ENCODE measurements at regions not wholly inside any gene's neighbourhood (a gene's known extent, or its start where the extent isn't known, plus 50 kb on each side); places are given as distances from the start of the nearest gene placed in this dataset.

GRCh38 chr4:129561280-129561679, 465.3 kb downstream of the C4orf33 start:
- no peak for DNase-seq

DNA sequence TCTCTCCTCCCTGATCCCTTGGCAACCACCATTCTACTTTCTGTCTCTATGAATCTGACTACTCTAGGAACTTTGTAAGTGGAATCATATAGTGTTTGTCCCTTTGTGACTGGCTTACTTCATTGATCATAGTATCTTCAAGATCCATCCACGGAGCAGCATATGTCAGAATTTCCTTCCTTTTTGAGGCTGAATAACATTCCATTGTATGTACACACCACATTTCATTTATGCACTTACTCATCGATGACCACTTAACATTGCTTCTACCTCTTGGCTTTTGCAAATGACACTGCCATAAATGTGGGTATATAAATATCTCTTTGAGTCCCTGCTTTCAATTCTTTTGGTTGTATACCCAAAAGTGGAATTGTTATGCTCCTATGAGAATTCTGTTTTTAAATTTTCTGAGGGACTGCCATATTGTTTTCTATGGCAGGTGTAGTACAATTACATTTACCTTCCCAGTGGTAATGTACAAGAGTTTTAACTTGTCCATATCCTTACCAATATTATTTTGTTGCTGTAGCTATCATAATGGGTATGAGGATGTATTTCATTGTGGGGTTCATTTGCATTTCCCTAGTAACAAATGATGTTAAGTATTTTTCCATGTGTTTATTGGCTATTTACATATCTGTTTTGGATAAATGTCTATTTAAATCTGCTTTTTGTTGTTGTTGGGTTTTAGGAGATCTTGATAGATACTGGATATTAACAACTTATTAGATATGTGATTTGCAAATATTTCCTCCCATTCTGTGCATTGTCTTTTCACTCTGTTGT, 466.1 kb downstream of the C4orf33 start:
- no peak for DNase-seq

DNA sequence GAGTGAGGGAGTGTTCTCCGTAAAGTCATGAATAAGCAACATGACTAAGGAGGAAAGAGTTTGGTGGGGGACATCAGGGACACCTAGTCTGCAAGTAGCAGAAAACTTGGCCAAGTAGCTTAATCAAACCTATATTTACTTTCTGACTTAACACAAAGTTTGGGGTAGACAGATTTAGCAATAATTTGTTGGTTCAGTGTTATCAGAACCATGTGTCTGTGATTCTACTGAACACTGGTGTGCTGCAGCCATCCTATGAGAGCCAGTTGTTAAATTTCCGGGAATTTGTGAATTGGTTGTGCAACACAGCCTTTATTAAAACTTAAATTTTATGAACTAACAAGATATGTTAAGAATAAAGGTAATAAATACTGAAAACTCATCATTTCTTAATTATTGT, 469.3 kb downstream of the C4orf33 start:
- no peak for DNase-seq

- no peak for DNase-seq
These were observed 474.4 kb downstream of the C4orf33 start for GRCh38 chr4:129570326-129570725.

GRCh38 chr4:129578336-129578735, 482.4 kb downstream of the C4orf33 start:
- DNase-seq, result no peak

GRCh38 chr4:129581305-129581704, 485.4 kb downstream of the C4orf33 start:
- DNase-seq, result no peak

DNA sequence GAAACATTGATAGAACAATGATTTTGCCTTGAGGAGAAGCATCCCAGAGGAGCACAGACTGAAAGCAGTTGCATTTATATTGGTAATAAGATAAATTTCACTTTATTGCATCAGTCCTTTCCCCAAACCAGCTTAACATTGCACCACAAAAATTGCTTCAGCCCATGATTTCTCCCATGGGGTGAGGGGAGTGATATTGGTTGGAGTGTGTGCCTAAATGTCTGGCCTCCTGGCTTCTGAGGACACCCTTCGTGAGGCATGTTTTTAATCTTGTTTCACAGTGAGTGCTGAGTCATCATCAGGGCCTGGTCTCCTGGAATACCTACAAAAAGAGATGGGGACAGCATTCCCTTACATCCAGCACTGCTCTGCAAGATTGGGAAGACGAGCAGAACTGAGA, 487.9 kb downstream of the C4orf33 start:
- DNase-seq, result no peak

GRCh38 chr4:129598582-129598981, 502.6 kb downstream of the C4orf33 start:
- DNase-seq, result no peak

DNA sequence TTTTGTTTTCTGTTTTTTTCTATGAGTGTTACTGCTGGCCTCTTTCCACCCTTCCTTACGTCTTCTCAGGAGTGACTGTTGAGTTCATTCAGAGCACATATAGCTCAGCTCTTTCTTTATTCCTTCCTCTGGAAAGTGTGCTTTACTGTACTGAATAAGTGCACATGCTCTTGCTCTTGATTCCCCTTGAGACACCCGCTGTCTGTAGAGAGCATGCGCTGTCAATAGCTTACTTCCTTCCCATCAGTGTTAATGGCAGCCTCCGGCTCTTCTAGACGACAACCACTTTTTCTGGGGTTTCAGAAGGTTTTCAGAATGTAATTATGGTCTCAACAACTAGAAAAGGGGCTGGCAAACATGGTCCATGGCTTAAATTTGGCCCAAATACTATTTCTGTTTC, 504.9 kb downstream of the C4orf33 start:
- no peak for DNase-seq

DNA sequence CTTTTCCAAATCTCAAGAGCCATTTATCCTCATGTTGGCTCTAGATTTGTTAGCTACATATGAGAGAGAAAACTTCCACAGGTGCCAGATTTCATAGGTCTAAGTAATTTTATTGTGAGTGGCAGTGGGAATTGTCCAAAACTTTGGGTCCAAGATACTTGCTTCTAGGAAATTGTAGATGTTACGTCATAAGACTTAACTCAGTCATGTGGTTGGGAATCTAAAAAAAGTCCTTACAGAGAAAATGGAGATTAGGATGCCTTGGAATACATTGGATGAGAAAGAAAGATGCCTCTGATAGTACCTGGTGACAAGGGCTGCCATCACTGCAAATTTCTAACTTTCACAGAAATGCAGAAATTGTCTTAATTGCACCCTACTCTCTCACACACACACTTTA, 506.5 kb downstream of the C4orf33 start:
- no peak for DNase-seq

DNA sequence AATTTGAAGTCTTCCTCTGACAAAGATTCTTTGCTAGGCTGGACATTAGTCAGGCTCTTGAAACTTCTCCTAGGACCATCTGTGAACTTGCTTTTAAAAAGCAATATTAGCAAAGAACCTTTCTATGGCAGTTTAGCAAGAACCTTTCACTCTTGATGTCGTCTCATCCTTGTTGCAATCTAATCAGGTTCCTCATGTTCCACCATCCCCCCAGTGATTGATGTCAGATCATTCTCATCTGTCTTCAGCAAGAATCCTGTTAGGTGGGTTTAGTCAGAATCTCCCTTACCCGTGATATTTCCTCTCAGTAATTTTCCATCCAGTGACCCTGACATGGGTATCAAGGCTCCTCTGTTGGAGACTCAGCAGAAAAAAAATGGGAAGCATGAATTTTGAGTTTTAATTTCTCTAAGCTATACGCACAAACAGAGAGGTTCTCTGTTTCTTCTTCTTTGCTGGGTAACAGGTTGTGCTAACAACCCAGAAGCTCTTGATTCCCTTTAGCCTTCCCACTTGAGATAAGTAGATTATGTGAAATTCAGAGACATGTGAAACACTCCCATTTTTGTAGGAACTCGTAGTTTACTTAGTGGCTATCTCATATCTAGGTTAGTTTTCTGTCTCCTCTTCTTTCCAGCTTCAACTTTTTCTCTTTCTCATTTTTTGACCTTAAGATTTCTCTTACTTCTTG, 507.4 kb downstream of the C4orf33 start:
- no peak for DNase-seq

DNA sequence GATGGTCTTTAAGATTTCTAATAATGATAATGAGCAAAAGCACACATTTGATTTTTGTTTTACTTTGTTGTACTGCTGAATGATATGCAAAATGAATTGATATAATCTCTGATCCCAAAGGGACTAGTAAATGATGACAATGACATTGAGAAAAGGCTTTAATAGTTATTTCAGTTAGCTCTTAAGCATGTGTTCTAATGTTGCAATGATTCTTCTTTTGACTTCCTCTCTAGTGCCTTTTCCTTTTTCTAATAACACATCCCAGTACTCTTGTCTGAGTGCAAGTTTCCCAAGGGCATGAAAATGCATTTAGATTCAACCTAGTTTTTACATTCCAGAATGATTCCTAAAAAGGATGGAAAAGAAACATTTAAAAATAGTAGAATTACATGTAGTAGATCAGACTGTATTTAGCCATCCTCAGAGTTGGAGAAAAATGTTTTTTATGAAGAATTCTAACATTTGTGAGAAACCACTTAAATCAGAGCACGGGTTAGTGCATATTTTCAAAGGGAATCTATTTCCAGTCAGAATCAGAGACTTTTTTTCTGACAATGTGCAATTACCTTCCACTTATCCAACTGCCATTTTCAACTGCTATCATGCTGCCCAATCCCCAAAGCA, 508.8 kb downstream of the C4orf33 start:
- DNase-seq, result no peak

DNA sequence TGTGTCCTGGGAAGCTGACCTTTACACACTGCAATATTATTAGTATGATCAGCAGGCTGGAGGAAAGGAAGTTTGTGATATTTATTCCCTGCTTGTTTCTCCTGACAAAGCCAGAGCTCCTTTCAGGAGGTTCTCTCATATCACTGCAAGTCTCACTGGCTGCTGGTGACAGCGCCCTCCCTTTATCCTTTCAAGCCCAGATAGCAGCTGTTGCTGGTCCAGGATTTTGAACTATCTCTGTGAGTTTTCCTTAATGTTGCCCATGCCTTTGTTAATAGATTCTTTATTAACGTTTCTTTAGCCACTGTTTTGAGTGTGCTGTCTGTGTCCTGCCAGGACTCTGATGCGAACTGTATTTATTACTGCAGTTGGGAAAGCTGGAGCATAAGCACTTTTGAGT, 518.7 kb downstream of the C4orf33 start:
- DNase-seq, result no peak

DNA sequence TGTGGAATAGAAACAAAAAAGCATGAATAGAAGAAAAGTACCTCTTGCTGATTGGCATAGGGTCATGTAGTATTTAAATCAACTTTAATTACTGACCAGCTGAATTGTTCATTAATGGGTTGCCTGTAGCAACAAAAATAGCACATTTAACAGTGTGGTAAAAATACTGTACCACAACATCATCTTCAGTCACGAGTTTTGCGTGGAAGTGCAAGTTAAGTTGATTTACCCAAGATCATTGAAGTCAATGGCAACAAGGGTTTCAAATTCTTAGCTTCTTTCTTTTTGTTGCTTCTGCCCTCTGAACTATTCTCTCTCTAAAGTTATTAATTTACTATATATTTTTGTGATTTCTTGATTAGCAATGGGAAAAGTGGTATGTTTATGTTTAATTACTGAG, 526.6 kb downstream of the C4orf33 start:
- no peak for DNase-seq

- no peak for DNase-seq
These were observed 527.4 kb downstream of the C4orf33 start for GRCh38 chr4:129623233-129623875.

GRCh38 chr4:129641179-129641578, 545.2 kb downstream of the C4orf33 start:
- peak; percentile 27 to 43 for DNase-seq

GRCh38 chr4:129645461-129645860, 549.5 kb downstream of the C4orf33 start:
- DNase-seq, result no peak

GRCh38 chr4:129668092-129668491, 572.1 kb downstream of the C4orf33 start:
- no peak for DNase-seq

- no peak for DNase-seq
These were observed 577.0 kb downstream of the C4orf33 start for GRCh38 chr4:129672941-129673340.

GRCh38 chr4:129675036-129675435, 579.1 kb downstream of the C4orf33 start:
- DNase-seq, result no peak

- no peak for DNase-seq
These were observed 581.0 kb downstream of the C4orf33 start for GRCh38 chr4:129676934-129677333.

- no peak for DNase-seq
These were observed 586.6 kb downstream of the C4orf33 start for GRCh38 chr4:129682586-129682985.

DNA sequence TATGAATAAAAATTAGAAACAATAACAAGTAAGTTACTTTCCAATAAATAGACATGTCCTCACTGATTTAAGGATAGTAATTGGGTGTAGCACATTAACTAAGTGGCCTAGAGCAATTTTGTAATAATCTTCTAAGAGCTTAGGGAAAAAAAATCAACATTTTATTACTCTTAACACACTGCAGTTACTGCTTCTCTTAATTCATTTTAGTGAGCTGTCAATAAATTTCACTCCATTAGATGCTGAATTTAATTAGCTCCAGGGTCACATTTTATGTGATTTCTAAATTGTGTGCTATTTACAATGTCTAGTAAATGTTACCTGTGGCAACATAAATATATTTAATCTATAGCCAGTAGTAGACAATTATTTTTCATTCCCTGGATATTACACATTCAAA, 612.0 kb downstream of the C4orf33 start:
- DNase-seq, result no peak

DNA sequence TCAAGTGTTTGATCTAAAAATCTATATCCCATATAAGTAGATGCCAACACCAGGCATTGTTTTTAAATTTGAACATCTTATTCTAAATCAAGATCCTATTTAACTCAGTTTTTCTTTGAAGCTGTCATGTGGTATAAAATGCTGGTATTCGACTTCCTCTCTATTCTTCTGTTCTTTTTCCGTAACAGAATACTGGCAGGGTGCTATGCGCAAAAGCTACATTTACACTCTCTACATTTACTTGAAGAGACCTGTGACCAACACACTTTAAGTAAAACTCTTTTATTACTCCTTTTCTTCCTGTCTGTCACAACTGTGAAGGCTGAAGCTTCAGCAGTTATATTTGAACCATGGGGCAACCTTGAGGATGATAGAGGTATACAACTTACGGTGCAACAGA, 612.8 kb downstream of the C4orf33 start:
- no peak for DNase-seq
